Left hindlimb (tissue), 1 donor: ENCODE measurements at regions not wholly inside any gene's neighbourhood (a gene's known extent, or its start where the extent isn't known, plus 50 kb on each side); places are given as distances from the start of the nearest gene placed in this dataset.

Experiments
- DNase-seq: peaks from one replicate; pipeline ENCODE4 v3.0.0-alpha.2; 2018

DNA sequence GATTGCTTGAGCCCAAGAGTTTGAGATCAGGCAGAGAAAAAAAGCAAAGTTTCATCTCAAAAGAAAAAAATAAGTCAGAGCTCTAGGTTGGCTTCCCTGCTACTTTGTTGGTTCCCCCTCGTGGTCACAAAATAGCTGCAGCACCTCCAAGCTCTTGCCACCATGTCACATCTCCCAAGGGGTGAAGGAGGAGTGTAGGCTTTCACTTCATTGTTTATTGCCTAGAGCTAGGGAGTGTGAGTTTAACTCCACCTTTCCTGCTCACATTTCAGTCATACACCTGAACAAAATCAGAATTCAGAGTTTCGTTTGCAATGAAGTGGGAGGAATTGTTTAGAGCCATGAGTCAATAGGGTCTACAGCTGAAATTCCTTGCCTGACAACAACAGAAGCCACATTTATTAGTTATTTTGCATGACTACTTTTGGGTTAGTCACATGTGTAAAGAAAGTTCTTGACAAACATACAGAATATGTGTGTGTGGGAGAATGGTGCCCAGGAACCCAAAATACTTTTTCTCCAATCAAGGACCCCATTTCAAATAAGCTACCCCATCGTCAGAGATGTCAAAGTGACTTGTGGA is 56.2 kb upstream of the UFL1 start:
- DNase-seq = no peak

DNA sequence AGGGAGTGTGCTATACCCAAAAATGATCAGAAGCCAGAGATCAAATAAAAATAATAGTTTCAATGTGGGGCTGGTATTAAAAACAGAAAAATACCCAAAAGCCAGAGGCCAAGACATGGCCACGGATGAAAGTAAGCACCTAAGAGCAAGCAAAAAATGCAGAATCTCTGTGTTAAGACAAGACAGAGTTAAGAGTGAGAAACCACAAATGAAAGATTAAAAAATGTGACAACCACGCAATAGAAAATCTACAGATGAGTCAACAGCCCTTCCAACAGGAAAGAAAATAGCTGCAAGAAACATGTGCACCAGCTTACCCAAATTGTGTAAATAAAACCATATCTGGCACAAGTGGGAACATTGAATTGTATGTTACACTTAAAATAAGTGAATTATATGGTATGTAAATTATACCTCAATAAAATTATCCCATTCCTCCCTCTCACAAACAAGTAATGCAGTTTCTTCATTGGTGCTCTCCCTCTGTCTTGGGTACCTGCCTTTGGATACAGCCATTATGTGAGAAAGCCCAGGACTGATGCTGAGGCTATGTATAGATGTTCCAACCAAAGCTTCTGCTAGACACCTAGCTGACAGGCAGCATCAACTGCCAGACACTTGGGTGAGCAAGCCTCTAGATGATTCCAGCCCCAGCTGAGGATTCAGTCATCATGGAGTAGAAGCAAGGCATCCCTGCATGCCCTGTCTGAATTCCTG is 55.3 kb upstream of the UFL1 start:
- DNase-seq = no peak

DNA sequence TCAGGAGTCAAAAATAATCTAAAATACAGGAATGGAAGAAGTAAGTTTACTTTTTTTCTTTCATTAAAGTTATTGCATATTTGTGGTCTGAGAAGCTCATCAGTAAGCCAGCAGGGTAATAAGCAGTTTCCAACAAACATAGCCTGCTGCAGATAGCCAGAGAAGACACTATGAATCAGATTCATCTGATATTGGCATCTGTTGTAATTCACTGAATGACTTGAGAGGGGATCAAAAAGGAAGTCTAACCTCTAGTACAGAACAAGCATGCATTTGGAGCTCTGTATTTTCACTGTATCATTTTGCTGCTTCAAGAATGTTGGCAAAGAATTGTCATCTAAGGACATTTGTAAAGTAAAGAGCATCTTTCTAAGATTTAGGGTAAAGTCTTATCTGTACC is 53.8 kb upstream of the UFL1 start:
- DNase-seq = no peak

DNA sequence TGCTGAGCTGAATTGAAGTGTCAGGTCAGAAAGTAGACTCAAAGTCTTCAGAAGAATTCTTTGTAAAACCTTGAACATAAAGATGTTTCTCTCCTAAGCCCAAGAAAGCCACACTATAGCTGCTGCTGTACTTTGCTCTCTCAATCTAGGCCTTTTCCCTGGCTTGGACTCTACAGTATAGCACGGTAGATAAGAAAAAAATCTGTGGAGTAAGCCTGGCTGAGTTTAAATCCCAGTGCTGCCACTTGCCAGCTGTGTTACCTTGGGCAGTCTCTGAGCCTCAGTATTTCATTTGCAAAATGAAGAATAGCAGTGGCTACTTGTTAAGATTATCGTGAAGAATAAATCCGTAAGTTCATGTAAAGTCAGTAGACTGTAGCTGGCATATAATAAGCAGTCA is 53.3 kb upstream of the UFL1 start:
- DNase-seq = no peak

DNA sequence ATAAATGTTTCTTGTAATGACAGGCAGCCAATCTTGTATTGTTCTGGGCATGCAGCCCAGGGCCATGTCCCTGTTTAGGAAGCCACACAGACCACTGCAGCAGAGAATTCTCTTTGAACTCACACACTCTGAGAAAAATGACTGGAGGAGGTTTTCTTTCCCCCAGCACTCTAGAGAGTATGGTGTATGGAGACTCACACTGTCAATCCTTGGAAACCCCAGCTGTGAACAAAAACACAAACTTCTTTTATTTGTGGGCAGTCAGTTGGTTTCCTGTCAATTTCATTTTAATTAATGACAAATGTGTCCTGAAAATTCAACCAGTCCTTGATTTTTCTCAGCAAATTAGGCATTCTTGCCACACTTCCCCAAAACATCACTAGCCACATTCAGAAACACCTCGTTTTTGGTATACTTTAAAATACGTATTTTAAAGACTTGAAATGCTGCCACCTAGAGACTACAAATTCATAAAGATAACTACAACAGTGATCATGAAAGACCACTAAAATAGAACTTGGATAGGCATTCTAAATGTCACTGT is 52.9 kb upstream of the UFL1 start:
- peak; percentile 43 for DNase-seq

DNA sequence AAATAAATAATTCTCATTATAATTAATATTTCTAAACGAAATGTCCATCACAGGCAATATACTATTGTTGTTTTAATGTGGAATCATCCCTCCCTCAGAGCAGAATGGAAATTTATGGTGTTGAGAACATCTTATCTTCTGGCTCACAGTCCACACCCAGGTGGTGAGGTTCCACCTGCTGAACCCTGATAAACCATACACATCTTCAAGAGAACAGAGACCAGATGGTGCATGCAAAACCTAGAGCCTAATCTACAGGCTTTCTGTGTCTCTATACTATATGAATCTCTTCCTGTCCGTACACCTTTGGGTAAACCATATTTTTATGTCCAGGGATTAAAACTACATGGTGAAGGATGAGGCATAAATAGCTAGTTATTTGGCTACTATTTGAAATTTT is 52.3 kb upstream of the UFL1 start:
- DNase-seq = no peak

DNA sequence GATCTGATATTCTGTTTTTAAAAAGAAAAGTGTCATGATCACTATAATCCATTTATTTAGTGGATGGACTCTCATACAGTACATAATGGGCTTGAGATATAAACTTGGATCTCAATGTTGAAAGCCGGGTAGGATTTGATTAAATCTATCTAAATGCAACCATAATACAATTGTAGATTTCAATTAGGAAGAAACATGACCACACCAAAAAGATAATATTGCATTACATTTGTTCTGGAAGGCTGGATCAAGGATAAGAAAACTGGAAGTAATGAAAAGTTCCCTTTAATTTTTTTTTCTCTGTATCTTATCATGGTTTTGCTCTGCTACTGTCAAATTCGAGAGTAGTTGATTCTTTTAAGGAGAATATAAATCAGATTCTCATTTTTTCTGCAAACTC is 51.3 kb upstream of the UFL1 start:
- DNase-seq = no peak
